Nephron (organoid): ENCODE measurements at regions not wholly inside any gene's neighbourhood (a gene's known extent, or its start where the extent isn't known, plus 50 kb on each side); places are given as distances from the start of the nearest gene placed in this dataset.
A peak's percentile ranks its signal among the peaks of the same experiment; 100 is the strongest.

ENCODE experiments used
- H3K27ac Mint-ChIP-seq, 3 experiments: 2 replicates each; pipeline ENCODE4 v1.8.0; 2020; ENCODE audit warnings: mixed read lengths in 3 of 3, mild to moderate bottlenecking in 2 of 3, moderate library complexity in 1 of 3
- H3K27me3 Mint-ChIP-seq: 2 replicates; pipeline ENCODE4 v1.8.0; 2021; ENCODE audit warnings: low read depth, mild to moderate bottlenecking, moderate library complexity, mixed read lengths
- H3K36me3 Mint-ChIP-seq: 2 replicates; pipeline ENCODE4 v1.8.0; 2020; ENCODE audit warnings: low read depth, mixed read lengths
- H3K4me1 Mint-ChIP-seq: 2 replicates; pipeline ENCODE4 v1.8.0; 2020; ENCODE audit warnings: mixed read lengths
- H3K4me3 Mint-ChIP-seq, 3 experiments: 2 replicates each; pipeline ENCODE4 v1.8.0; 2020; ENCODE audit warnings: mild to moderate bottlenecking in 3 of 3, mixed read lengths in 3 of 3, moderate library complexity in 2 of 3
- H3K9me3 Mint-ChIP-seq: 2 replicates; pipeline ENCODE4 v1.8.0; 2020; ENCODE audit warnings: mixed read lengths
- CTCF ChIP-seq, 3 experiments: fragments of 200-600 bp; sonication (generic); IDR thresholded peaks; one replicate each; pipeline ENCODE4 v1.5.0; 2021; ENCODE audit warnings: antibody characterized with exemption in 3 of 3; ENCODE audit not compliant: unreplicated experiment in 3 of 3

- Mint-ChIP-seq H3K9me3 (no peaks in the 10 kb centered on the region), H3K4me3 (no peak overlapping the region), H3K27me3 (peaks cover 5% of the 10 kb centered on the region), H3K4me1 (no peaks in the 10 kb centered on the region), H3K36me3 (no peaks in the 10 kb centered on the region), H3K27ac (peak overlapping the region; percentile 9 to 86 (median 23))
- no peak for TF ChIP-seq CTCF (IDR thresholded peaks at IDR 0.05; ENCODE audit: unreplicated experiment in 3 of 3)
These were observed 220.0 kb upstream of the KCND2 start for GRCh38 chr7:120052884-120053382.

DNA sequence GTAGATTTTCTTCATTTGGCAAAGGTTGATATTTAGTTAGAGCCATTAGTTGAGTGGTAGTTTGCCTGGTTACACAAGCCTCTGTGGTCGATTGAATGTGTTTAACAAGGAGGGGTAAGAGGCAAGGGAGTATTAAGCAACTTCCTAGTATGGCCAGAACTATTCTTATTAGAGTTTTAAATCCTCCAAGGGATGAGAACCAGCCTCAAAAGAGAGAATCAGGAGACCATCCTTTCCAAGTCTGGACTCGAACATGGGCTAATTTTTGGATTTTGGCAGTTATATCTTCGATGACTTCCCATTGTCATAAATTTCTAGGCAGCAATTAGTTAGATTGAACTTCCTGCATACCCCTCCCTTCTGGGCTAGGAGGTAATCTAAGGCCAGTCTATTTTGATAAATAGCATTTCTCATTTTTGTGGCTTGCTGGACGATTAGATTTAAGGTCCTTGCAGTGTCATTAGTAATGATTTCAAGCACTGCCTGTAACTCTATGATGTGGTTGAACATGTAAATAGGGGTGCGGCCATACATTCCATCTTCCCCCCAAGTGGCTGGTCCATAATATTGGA, 219.5 kb upstream of the KCND2 start:
- TF ChIP-seq CTCF (IDR thresholded peaks at IDR 0.05; ENCODE audit: unreplicated experiment in 3 of 3) = no peak
- Mint-ChIP-seq H3K27me3 (peaks cover 5% of the 10 kb centered on the region), H3K27ac (peak overlapping the region in 1 of 3 experiments; percentile 86), H3K36me3 (no peaks in the 10 kb centered on the region), H3K4me3 (no peak overlapping the region), H3K9me3 (no peaks in the 10 kb centered on the region), H3K4me1 (no peaks in the 10 kb centered on the region)

GRCh38 chr7:120054376-120055100, 218.4 kb upstream of the KCND2 start:
- no peaks in the 10 kb centered on the region for H3K4me1 Mint-ChIP-seq
- no peak overlapping the region for H3K4me3 Mint-ChIP-seq
- no peak for TF ChIP-seq CTCF (IDR thresholded peaks at IDR 0.05; ENCODE audit: unreplicated experiment in 3 of 3)
- H3K27ac Mint-ChIP-seq = no peak overlapping the region
- H3K27me3 Mint-ChIP-seq = peaks cover 5% of the 10 kb centered on the region
- no peaks in the 10 kb centered on the region for H3K9me3 Mint-ChIP-seq
- H3K36me3 Mint-ChIP-seq = no peaks in the 10 kb centered on the region

- Mint-ChIP-seq H3K4me3 (no peak overlapping the region), H3K4me1 (no peaks in the 10 kb centered on the region), H3K9me3 (no peaks in the 10 kb centered on the region), H3K36me3 (no peaks in the 10 kb centered on the region), H3K27me3 (peaks cover 5% of the 10 kb centered on the region), H3K27ac (no peak overlapping the region)
- TF ChIP-seq CTCF (IDR thresholded peaks at IDR 0.05; ENCODE audit: unreplicated experiment in 3 of 3) = no peak
These were observed 217.7 kb upstream of the KCND2 start for GRCh38 chr7:120055300-120055699.

- TF ChIP-seq CTCF (IDR thresholded peaks at IDR 0.05; ENCODE audit: unreplicated experiment in 3 of 3) = no peak
- H3K9me3 Mint-ChIP-seq = no peaks in the 10 kb centered on the region
- H3K27me3 Mint-ChIP-seq = peaks cover 5% of the 10 kb centered on the region
- no peak overlapping the region for H3K27ac Mint-ChIP-seq
- H3K4me1 Mint-ChIP-seq = no peaks in the 10 kb centered on the region
- H3K4me3 Mint-ChIP-seq = no peak overlapping the region
- no peaks in the 10 kb centered on the region for H3K36me3 Mint-ChIP-seq
These were observed 216.7 kb upstream of the KCND2 start for GRCh38 chr7:120056227-120056626.

DNA sequence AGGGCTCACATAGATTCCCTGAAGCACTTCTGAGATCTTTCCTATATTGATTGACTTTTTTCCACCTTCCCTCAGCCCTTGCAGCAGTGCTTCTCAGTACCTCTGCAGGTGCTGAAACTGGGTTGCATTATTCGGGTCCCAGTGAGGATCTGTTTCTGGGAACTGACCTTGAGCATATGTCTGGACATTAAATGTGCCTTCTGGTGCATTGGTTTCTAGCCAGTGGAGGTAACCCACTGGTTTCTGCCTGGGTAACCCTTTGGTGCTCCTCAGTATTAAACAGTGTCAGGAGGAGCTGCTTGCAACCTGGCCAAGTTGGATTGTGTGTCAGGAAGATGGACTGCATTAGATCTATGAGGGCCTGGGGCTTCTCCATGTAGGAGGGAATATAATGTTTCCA, 213.3 kb upstream of the KCND2 start:
- H3K36me3 Mint-ChIP-seq = no peaks in the 10 kb centered on the region
- H3K4me3 Mint-ChIP-seq = no peak overlapping the region
- no peak overlapping the region for H3K27ac Mint-ChIP-seq
- peaks cover 2% of the 10 kb centered on the region for H3K9me3 Mint-ChIP-seq
- peaks cover 6% of the 10 kb centered on the region for H3K4me1 Mint-ChIP-seq
- H3K27me3 Mint-ChIP-seq = no peaks in the 10 kb centered on the region
- TF ChIP-seq CTCF (IDR thresholded peaks at IDR 0.05; ENCODE audit: unreplicated experiment in 3 of 3) = no peak
